Cardiac septum (tissue), 1 donor: ENCODE measurements at regions not wholly inside any gene's neighbourhood (a gene's known extent, or its start where the extent isn't known, plus 50 kb on each side); places are given as distances from the start of the nearest gene placed in this dataset.
"Not testable (repeated sequence)": the region's sequence is repeated elsewhere in the genome, so short reads cannot be mapped to it uniquely, and the experiment has no call there.

Experiments
- DNase-seq: peaks from one replicate; pipeline ENCODE4 v3.0.0-alpha.2; 2020; ENCODE audit warnings: low spot score
- intact Hi-C: fragments of 100-400 bp; cut with DNase I; formaldehyde crosslinking; loops from one replicate; pipeline ENCODE4 v1.14.0; 2022
- donor health status: DM: no; HTN: no; CAD: no.

DNA sequence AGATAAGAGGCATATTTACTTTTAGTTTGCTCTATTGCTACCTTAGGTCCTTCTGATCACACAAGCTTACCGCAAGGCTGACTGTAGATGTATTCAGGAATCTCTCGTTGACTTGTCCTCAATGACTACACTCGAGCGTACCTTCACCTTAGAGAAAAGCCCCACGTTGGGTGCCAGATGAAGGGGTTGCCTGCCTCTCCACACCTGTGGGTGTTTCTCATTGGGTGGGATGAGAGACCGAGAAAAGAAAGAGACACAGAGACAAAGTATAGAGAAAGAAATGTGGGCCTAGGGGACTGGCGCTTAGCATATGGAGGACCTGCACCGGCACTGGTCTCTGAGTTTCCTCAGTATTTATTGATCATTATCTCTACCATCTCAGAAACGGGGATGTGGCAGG is 51.8 kb downstream of the ASCL4 start:
- intact Hi-C loops, result no loop called here
- DNase-seq, result no peak

DNA sequence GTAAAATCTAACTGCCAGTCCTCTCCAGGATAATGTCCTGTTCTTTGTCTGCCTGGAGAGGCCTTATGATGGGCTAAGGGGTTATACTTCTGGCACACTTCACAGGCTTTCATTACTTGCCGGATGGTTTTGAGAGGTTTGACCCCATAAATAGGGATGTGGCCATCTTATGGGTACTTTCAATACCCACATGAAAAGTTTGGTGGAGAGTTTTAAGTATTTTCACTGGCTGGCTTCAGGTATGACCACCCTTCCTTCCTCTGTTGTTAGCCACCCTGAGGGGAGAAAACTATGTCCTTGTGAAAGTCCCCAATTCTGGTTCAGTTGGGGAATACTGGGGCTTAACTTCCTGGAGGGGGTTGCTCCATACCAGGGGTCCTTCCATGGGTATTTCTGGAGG is 54.8 kb downstream of the ASCL4 start:
- intact Hi-C loops, result no loop called here
- no peak for DNase-seq

DNA sequence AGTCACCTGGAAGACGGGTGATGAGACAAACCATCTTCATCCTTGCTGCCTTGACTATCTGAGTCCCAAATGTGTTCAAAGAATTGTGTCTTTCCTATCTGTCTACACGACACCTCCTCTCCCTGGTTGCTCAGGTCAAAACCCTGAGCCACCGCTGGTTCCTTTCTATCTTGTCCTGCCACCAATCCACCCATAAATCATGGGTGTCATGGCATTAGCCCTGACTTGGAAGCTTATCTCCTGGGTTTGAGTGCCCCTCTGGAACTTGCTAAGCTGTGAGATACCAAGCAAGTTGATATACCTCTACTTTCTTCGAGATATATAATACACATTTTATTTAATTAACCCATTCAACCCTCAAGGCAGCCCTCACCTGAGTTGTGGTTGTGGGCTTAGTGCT is 57.9 kb downstream of the ASCL4 start:
- no peak for DNase-seq
- intact Hi-C loops, result no loop called here

DNA sequence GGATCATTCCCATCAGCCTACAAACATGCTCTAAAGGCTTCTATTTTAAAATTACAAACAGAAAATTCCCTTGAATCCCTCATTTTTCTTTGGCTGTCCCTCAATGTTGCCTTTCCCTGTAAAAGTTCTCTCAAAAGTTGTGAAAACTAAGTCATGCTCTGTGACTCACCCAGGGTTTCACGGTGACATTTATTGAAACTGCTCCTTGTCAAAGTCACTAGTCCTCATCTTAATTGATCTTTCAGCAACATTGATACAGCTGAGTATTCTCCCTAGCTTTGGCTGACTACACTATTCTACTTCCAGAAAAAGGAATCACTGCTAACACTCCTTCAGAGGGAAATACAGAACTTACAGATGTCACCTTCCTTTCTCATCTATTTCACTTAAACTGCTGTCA is 65.7 kb downstream of the ASCL4 start:
- intact Hi-C loops, result no loop called here
- DNase-seq, result no peak

DNA sequence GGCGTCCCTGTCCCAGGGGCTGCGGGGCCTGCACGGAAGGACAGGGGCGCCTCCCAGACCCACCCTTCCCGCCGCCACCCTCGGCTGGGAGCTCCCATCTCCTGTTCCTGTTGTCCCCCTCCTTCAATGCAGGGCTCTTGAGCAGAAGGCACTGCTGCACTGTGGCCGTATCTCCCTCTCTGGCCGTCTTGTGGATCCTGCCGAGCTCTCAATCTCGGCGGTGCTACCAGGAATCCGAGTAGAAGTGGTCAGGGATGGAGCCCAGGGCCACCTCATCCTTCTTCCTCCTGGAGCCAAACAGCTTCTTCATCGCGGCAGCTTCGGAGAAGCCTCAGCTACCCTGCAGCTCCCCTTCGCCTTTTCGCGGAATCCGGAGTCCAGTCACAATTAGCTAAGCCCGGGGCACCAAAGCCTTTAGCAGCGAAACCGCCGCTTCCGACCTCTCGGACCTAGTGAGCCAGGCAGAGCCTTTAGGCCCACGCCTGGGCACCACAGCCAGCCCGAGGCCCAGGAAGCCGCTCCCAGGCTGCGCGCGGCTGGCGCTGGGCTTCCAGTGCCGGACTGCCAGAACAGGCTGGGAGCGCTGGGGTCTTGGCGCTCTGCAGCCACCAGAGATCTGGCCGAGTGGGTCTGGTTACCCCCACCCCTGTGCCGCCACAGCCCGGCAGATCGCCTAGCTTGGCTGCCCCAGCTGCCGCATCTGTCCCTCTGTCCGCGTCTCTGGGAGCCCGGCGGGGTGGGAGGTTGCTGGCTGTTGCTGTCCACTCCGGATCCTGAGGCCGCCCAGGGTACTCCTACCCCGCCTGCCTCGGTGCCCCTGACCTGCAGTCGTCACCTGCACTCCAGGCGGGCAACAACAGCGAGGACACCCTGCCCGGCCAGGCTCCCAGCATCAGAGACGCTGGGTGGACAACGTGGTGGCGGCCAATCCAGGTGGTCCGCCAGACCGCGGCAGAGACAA is 69.1 kb downstream of the ASCL4 start:
- intact Hi-C loops, result no loop called here
- DNase-seq, result no peak

DNA sequence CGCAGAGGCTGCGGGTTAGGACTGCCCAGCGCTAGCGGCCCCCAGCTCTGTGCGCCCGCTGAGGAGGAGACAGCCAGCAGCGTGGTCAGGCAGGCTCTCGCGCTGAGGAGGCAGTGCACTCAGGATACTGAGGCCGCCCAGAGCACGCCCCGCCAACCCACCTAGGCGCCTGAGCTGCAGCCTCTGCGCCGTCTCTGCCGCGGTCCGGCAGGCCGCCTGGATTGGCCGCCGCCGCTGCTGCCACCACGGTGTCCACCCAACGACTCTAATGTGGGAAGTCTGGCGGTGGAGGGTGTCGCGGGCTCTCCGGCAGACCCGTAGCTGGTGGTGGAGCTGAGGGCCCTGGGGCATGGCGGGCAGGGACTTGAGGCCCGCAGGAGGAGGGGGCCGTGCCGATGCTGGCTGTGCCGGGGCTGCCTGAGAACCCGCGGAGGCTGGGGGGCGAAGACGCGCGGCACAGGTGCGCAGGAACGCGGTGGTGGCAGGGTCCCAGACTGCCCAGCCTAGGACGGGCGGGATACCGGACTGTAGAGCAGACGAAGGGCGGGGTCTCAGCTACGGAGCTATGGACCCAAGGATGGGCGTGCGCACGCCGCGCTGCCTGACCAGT is 69.9 kb downstream of the ASCL4 start:
- intact Hi-C loops, result no loop called here
- DNase-seq, result no peak

DNA sequence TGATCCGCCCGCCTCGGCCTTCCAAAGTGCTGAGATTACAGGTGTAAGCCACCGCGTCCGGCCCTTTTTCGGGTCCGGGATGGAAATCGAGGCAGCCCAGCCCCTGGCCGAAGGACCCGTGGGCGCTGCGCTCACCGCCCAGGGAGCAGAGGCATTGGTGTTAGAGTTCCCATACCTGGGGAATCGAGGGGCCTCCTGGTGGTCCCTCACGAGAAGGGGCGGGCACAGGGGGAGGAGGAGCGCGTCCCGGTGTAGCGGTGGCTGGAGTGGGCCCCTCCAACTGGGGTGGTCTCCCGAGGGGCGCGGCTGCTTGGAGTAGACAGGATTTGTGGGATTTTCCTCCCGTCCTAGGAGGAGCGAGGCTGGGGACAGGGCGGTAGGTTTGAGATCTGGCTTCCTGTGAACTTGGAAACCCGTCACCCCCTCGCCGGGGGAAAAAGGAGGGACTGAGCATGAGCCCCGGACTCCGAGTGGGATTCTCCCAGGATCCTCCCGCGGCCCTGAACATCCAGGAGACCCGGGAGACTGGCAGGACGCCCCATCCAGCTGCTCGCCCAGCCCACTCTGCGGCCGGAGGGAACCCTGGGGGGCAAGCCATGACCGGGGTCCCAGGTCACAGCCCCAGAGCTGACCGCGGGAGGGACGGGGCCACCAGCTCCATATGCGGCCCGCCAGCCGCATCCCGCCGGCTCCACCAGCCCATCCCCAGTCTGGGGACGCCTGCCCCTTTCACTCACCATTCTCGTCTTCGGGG is 70.9 kb downstream of the ASCL4 start:
- no peak for DNase-seq
- intact Hi-C loops, result no loop called here

DNA sequence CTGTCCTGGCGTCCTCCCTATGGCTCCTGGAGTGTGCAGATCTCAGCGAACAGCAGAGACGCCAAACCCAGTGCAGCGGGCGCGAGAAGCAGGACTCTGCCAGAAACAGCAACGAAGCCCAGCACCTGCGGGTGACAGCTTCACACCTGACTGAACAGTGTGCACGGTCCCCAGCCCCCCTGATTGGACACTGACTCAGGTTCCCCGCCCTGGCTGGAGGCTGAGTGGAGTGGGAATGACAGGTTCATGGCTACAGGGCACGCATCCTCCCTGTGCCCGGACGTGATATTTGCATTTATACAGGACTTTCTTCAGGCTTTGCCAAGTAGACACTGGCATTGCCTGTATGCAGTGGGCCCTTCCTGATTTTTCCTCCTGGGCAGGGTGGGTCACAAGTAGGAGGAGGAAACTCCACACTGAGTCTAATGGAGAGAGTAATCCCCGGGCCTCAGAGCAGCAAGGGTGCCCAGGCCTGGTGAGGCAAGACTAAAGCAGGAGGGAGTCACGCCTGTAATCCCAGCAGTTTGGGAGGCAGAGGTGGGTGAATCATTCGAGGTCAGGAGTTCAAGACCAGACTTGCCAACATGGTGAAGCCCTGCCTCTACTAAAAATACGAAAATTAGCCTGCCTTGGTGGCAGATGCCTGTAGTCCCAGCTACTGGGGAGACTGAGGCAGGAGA is 71.6 kb downstream of the ASCL4 start:
- DNase-seq, result no peak
- intact Hi-C loops, result no loop called here

DNA sequence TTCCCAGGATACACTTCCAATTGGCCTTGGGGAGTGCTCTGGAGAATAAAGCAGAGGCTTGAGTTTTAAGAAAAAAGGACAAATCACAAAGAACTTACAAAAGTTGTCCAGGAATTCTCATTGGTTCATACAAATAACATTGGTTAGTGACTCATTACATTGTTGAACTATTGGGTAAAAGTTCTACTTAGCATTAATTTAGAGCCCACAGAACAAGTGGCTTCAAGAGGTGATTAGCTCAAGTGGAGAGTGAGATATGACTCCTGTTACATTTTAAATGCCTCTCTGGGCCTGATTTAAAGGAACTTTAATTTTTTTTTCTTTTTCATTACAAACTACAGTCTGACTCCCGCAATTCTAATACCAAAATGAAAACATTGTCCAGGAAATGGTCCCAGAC is 72.9 kb downstream of the ASCL4 start:
- intact Hi-C loops, result no loop called here
- no peak for DNase-seq

DNA sequence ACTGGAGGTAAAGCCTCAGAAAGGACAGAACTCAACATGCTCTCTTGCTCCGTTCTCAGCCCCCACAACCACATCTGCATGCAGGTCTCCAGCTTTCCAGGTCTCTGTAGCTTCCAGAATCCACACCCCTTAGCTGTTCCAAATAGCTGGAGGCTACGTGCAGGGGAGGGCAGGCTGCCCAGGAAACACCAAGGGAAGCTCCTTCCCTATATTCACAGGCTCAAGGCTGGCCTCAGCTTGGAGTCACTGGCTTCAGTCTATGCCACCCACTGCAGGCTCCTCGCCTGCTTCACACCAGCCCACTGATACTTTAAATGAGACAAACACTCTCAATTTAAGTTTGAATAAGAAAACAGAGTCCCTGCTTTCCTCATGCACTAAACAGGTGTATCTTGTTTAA is 73.3 kb downstream of the ASCL4 start:
- DNase-seq, result no peak
- intact Hi-C loops, result no loop called here

DNA sequence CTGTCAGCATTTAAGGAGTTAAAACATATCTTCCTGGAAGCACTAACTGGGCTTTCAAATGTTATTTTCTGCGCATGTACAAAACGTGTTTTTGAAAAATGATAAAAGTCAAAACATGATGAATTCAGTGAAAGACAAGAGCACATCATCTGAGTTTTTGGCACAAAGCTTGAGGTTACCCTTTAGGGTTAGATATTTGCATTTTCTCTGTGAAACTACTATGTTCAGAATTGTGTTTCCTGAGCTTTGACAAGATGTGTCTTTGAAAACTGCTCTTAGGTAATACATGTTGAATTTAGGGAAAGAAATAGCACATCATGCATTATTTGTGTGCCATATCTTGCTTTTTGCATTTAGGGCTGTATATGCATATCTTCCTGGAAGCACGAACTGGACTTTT is 79.0 kb downstream of the ASCL4 start:
- no peak for DNase-seq
- intact Hi-C loops, result no loop called here

DNA sequence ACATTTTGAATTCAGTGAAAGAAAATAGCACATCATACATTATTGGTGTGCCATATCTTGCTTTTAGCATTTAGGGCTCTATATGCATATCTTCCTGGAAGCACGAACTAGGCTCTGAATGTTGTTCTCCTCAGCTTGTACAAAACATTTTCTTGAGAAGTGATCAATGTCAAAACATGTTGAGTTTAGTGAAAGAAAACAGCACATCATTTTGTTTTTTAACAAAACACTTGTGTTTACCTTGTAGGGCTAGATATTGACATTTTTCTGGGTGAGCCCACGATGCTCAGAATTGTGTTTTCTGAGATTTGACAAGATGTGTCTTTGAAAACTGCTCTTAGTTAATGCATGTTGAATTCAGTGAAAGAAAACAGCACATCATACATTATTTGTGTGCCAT is 81.0 kb downstream of the ASCL4 start:
- intact Hi-C loops, result no loop called here
- DNase-seq, result no peak

DNA sequence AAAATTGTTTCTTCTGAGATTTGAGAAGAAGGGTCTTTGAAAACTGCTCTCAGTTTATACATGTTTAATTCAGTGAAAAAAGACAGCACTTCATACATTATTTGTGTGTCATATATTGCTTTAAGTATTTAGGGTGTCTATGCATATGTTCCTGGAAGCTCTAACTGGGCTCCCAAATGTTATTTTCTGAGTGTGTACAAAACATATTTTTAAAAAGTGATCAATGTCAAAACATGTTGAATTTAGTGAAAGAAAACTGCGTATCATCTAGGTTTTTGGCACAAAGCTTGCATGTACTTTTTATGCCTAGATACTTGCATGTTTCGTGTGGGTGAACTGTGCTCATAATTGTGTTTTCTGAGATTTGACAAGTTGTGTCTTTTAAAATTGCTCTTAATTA is 81.6 kb downstream of the ASCL4 start:
- intact Hi-C loops, result no loop called here
- no peak for DNase-seq

DNA sequence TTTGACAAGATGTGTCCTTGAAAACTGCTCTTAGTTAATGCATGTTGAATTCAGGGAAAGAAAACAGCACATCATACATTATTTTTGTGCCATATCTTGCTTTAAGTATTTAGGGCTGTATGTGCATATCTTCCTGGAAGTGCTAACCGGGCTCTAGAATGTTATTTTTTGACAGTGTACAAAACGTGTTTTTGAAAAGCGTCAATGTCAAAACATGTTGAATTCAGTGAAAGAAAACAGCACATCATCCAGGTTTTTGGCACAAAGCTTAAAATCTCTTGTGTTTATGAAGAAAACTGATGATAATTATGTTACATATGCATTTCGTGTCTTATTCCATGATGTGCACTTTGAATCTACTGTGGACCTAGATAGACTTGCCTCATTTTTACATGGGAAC is 82.7 kb downstream of the ASCL4 start:
- intact Hi-C loops, result no loop called here
- no peak for DNase-seq

DNA sequence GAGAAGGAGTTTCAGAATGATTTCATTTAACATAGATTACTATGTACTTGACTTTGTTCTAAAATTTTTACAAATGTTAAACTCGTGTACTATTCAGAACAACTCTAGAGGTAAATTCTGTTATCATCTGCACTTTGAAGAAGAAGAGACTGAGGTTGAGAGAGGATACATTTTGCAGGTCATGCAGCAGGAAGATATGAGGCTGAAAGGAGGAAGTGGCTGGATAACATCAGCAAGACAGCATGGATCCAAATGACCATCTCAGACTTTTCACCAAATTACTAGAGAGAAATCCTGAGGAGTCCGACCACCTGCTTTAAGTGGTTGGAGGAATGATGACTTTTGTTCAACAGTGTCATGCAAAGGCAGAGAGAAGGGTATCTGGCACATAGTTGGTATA is 84.9 kb downstream of the ASCL4 start:
- intact Hi-C loops, result no loop called here
- DNase-seq, result no peak

DNA sequence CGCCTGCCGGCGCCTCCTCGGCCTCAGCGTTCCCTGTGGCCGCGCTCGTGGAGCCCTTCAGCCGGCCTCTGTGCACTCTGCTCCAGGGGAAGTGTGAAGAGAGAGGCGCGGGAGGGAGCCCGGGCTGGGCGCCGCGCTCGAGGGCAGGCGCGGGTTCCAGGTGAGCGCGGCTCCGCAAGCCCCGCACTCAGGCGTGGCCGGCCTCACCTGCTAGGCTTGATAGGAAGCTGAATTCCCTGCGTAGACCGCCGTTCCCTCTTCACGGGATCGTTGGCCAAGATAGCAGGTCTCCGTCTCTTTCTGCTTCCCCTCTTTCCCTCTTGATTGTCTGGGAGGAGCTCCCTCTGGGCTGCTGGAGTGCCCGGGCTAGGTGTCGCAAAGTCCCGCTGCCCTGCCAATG is 89.7 kb downstream of the ASCL4 start:
- no peak for DNase-seq
- intact Hi-C loops, result no loop called here

DNA sequence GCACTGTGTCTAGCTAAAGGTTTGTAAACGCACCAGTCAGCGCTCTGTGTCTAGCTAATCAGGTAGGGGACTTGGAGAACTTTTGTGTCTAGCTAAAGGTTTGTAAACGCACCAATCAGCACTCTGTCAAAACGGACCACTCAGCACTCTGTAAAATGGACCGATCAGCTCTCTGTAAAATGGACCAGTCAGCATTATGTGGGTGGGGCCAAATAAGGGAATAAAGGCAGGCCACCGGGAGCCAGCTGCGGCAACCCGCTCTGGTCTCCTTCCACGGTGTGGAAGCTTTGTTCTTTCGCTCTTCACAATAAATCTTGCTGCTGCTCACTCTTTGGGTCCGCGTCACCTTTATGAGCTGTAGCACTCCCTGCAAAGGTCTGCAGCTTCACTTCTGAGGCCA is 90.2 kb downstream of the ASCL4 start:
- DNase-seq, intact Hi-C loops: not testable (repeated sequence)

DNA sequence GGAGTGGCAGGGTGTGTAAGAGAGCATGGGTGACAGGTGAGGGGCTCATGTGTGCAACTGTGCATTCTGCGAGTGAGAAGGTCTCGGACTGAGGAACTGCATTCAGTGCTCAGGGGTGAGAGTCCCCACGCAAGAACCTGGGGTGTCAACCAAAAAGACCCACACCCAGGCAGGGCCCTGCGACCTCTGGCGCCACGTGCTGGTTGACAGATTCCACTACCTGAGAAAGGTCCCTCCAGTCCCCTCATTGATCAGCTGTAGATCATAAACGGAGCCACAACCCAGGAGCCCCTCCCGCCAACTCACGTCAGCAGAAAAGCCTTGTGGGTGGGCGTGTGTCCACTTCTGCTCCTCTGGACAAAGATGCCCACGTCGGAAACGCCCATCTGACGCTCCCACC is 98.7 kb downstream of the ASCL4 start:
- intact Hi-C loops, result no loop called here
- no peak for DNase-seq

DNA sequence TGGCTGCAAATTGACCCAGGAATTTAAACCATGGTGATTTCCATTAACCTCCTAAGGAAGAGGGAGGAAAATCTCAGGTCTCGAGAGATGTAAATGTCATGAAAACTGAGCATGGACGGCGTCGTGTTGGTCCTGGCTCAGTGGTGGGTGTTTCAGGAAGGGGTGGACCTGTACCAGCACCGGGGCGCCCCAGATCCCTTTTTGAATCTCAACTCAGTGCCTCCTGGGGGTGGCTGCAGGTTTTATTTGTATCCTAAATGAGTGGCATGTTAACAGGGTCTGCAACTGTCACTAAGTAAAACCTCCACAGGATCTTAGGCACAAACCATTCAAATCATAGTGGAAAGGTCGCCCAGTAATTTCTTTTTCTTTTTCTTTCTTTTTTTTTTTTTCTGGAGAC is 101.3 kb downstream of the ASCL4 start:
- DNase-seq, result no peak
- intact Hi-C loops, result no loop called here
